ENCODE measurements at regions not wholly inside any gene's neighbourhood (a gene's known extent, or its start where the extent isn't known, plus 50 kb on each side); places are given as distances from the start of the nearest gene placed in this dataset.

GRCh38 chr17:52388941-52389340, 230.4 kb upstream of the CA10 start:
- no peak overlapping the region for H3K4me3 Mint-ChIP-seq
- no peaks in the 10 kb centered on the region for H3K36me3 Mint-ChIP-seq
- H3K4me1 Mint-ChIP-seq = no peaks in the 10 kb centered on the region
- DNase-seq (ENCODE audit: low spot score in 2 of 2, unreplicated experiment in 2 of 2) = no peak
- H3K9me3 Mint-ChIP-seq = no peaks in the 10 kb centered on the region
- TF ChIP-seq CTCF (IDR thresholded peaks at IDR 0.05; ENCODE audit: unreplicated experiment) = no peak
- H3K27ac Mint-ChIP-seq = no peak overlapping the region
- H3K27me3 Mint-ChIP-seq (ENCODE audit: low read depth) = peaks cover 25% of the 10 kb centered on the region

GRCh38 chr17:52384695-52385094, 226.2 kb upstream of the CA10 start:
- DNase-seq (ENCODE audit: low spot score in 2 of 2, unreplicated experiment in 2 of 2) = no peak
- no peaks in the 10 kb centered on the region for H3K4me1 Mint-ChIP-seq
- no peak for TF ChIP-seq CTCF (IDR thresholded peaks at IDR 0.05; ENCODE audit: unreplicated experiment)
- H3K27me3 Mint-ChIP-seq (ENCODE audit: low read depth) = peaks cover 20% of the 10 kb centered on the region
- H3K9me3 Mint-ChIP-seq = no peaks in the 10 kb centered on the region
- H3K4me3 Mint-ChIP-seq = no peak overlapping the region
- no peaks in the 10 kb centered on the region for H3K36me3 Mint-ChIP-seq
- no peak overlapping the region for H3K27ac Mint-ChIP-seq

GRCh38 chr17:52383493-52384100, 225.1 kb upstream of the CA10 start:
- no peak overlapping the region for H3K4me3 Mint-ChIP-seq

GRCh38 chr17:52378860-52379259, 220.3 kb upstream of the CA10 start:
- H3K9me3 Mint-ChIP-seq = no peaks in the 10 kb centered on the region
- no peaks in the 10 kb centered on the region for H3K36me3 Mint-ChIP-seq
- no peak overlapping the region for H3K27ac Mint-ChIP-seq
- DNase-seq (ENCODE audit: low spot score in 2 of 2, unreplicated experiment in 2 of 2) = no peak
- H3K27me3 Mint-ChIP-seq (ENCODE audit: low read depth) = peaks cover 7% of the 10 kb centered on the region
- no peak for TF ChIP-seq CTCF (IDR thresholded peaks at IDR 0.05; ENCODE audit: unreplicated experiment)
- H3K4me1 Mint-ChIP-seq = peaks cover 20% of the 10 kb centered on the region
- no peak overlapping the region for H3K4me3 Mint-ChIP-seq

More at GRCh38 chr17:52383493-52384100, 225.1 kb upstream of the CA10 start:
- no peaks in the 10 kb centered on the region for H3K9me3 Mint-ChIP-seq
- no peak overlapping the region for H3K27ac Mint-ChIP-seq
- DNase-seq (ENCODE audit: low spot score in 2 of 2, unreplicated experiment in 2 of 2) = peak in 1 of 2 experiments; percentile 51
- peaks cover 19% of the 10 kb centered on the region for H3K27me3 Mint-ChIP-seq (ENCODE audit: low read depth)
- no peaks in the 10 kb centered on the region for H3K36me3 Mint-ChIP-seq
- TF ChIP-seq CTCF (IDR thresholded peaks at IDR 0.05; ENCODE audit: unreplicated experiment) = peak; percentile 33
- H3K4me1 Mint-ChIP-seq = no peaks in the 10 kb centered on the region

- Mint-ChIP-seq H3K27ac (no peak overlapping the region), H3K27me3 (ENCODE audit: low read depth) (peaks cover 6% of the 10 kb centered on the region), H3K4me3 (no peak overlapping the region), H3K9me3 (no peaks in the 10 kb centered on the region), H3K36me3 (no peaks in the 10 kb centered on the region), H3K4me1 (peaks cover 27% of the 10 kb centered on the region)
- no peak for TF ChIP-seq CTCF (IDR thresholded peaks at IDR 0.05; ENCODE audit: unreplicated experiment)
- DNase-seq (ENCODE audit: low spot score in 2 of 2, unreplicated experiment in 2 of 2) = no peak
Observed at GRCh38 chr17:52376137-52376536, 217.6 kb upstream of the CA10 start.

GRCh38 chr17:52368886-52369285, 210.4 kb upstream of the CA10 start:
- no peak overlapping the region for H3K27ac Mint-ChIP-seq
- no peaks in the 10 kb centered on the region for H3K9me3 Mint-ChIP-seq
- no peak overlapping the region for H3K4me3 Mint-ChIP-seq
- H3K4me1 Mint-ChIP-seq = peaks cover 8% of the 10 kb centered on the region
- H3K27me3 Mint-ChIP-seq (ENCODE audit: low read depth) = peaks cover 9% of the 10 kb centered on the region
- no peak for DNase-seq (ENCODE audit: low spot score in 2 of 2, unreplicated experiment in 2 of 2)
- TF ChIP-seq CTCF (IDR thresholded peaks at IDR 0.05; ENCODE audit: unreplicated experiment) = no peak
- H3K36me3 Mint-ChIP-seq = no peaks in the 10 kb centered on the region

Data from mesothelial cell of epicardium (in vitro differentiated cells).